ENCODE measurements at regions not wholly inside any gene's neighbourhood (a gene's known extent, or its start where the extent isn't known, plus 50 kb on each side); places are given as distances from the start of the nearest gene placed in this dataset.

GRCh38 chr15:94535298-94536048 is 304.1 kb downstream of the MCTP2 start:
- no peak overlapping the region for H3K27ac ChIP-seq (ENCODE audit: low read depth)
- H3K4me2 ChIP-seq = no peak overlapping the region
- peaks cover 28% of the 10 kb centered on the region for H3K4me1 ChIP-seq (ENCODE audit: insufficient read depth)
- H3K9me2 ChIP-seq (ENCODE audit: insufficient read depth) = no peaks in the 10 kb centered on the region
- Mint-ChIP-seq H3K27ac (peak overlapping the region; percentile 0; the same call in 1 of the 2 replicates), H3K36me3 (ENCODE audit: low read depth) (no peaks in the 10 kb centered on the region), H3K27me3 (ENCODE audit: insufficient read depth, low read depth, poor library complexity) (no peaks in the 10 kb centered on the region), H3K9me3 (no peaks in the 10 kb centered on the region), H3K4me3 (no peak overlapping the region), H3K4me1 (peaks cover 43% of the 10 kb centered on the region)
- no peaks in the 10 kb centered on the region for H4K20me1 ChIP-seq (replicated peaks; ENCODE audit: insufficient read depth)
- H3K4me3 ChIP-seq = no peak overlapping the region
- no peak for TF ChIP-seq ZNF114 (CRISPR knock-in tag; IDR thresholded peaks at IDR 0.05)
- TF ChIP-seq CTCF (conservative IDR thresholded peaks at IDR 0.05; ENCODE audit: low read depth in 2 of 2) = no peak
- no peak for TF ChIP-seq EZH2 (IDR thresholded peaks at IDR 0.05; ENCODE audit: low read depth, unreplicated experiment)
- no peaks in the 10 kb centered on the region for H3K36me3 ChIP-seq (ENCODE audit: insufficient read depth)
- no peak for DNase-seq (ENCODE audit: low spot score)
- H3K27me3 ChIP-seq (ENCODE audit: insufficient read depth) = no peaks in the 10 kb centered on the region
- no peaks in the 10 kb centered on the region for H3F3A ChIP-seq (replicated peaks; ENCODE audit: low read depth)
- no peaks in the 10 kb centered on the region for H3K79me2 ChIP-seq (replicated peaks; ENCODE audit: insufficient read depth)
- ATAC-seq = no peak
- no peak overlapping the region for H2AFZ ChIP-seq

GRCh38 chr15:94536549-94536948 is 305.2 kb downstream of the MCTP2 start:
- no peak overlapping the region for H3K4me3 Mint-ChIP-seq
- peaks cover 33% of the 10 kb centered on the region for H3K4me1 Mint-ChIP-seq
- H3K4me2 ChIP-seq = no peak overlapping the region
- no peak for TF ChIP-seq JUNB (IDR thresholded peaks at IDR 0.05; ENCODE audit: unreplicated experiment)
- no peak for TF ChIP-seq NANOG (IDR thresholded peaks at IDR 0.05; ENCODE audit: borderline replicate concordance)
- TF ChIP-seq REST (IDR thresholded peaks at IDR 0.05; ENCODE audit: unreplicated experiment) = no peak
- TF ChIP-seq CREB1 (CRISPR knock-in tag; IDR thresholded peaks at IDR 0.05; ENCODE audit: low read depth) = no peak
- TF ChIP-seq EZH2 (IDR thresholded peaks at IDR 0.05; ENCODE audit: low read depth, unreplicated experiment) = no peak
- TF ChIP-seq ZNF114 (CRISPR knock-in tag; IDR thresholded peaks at IDR 0.05) = no peak
- TF ChIP-seq EZH2phosphoT487 (IDR thresholded peaks at IDR 0.05; ENCODE audit: unreplicated experiment) = no peak
- TF ChIP-seq STAT1 (IDR thresholded peaks at IDR 0.05; ENCODE audit: unreplicated experiment) = no peak
- no peak for TF ChIP-seq ZNF331 (CRISPR knock-in tag; IDR thresholded peaks at IDR 0.05; ENCODE audit: low read depth)
- TF ChIP-seq POLR2AphosphoS5 (IDR thresholded peaks at IDR 0.05; ENCODE audit: low read depth) = no peak
- no peak for TF ChIP-seq ETS1 (IDR thresholded peaks at IDR 0.05)
- no peak for TF ChIP-seq CTCF (conservative IDR thresholded peaks at IDR 0.05; ENCODE audit: low read depth in 2 of 2)

More at GRCh38 chr15:94536549-94536948, 305.2 kb downstream of the MCTP2 start:
- Histone ChIP-seq H3K36me3 (ENCODE audit: insufficient read depth) (no peaks in the 10 kb centered on the region), H4K20me1 (replicated peaks; ENCODE audit: insufficient read depth) (no peaks in the 10 kb centered on the region), H3K9me2 (ENCODE audit: insufficient read depth) (0 out of 2 replicates have a peak, but pooled peaks cover 2% of the 10 kb centered on the region), H3K27me3 (ENCODE audit: insufficient read depth) (no peaks in the 10 kb centered on the region), H3K4me3 (no peak overlapping the region), H3K79me2 (replicated peaks; ENCODE audit: insufficient read depth) (no peaks in the 10 kb centered on the region), H3F3A (replicated peaks; ENCODE audit: low read depth) (no peaks in the 10 kb centered on the region), H3K27ac (ENCODE audit: low read depth) (no peak overlapping the region), H3K4me1 (ENCODE audit: insufficient read depth) (peaks cover 25% of the 10 kb centered on the region), H2AFZ (no peak overlapping the region)
- ATAC-seq (no peak), DNase-seq (ENCODE audit: low spot score) (no peak)
- Mint-ChIP-seq H3K27ac (no peak overlapping the region), H3K9me3 (no peaks in the 10 kb centered on the region), H3K36me3 (ENCODE audit: low read depth) (no peaks in the 10 kb centered on the region), H3K27me3 (ENCODE audit: insufficient read depth, low read depth, poor library complexity) (peaks cover 1% of the 10 kb centered on the region)
